ENCODE measurements at regions not wholly inside any gene's neighbourhood (a gene's known extent, or its start where the extent isn't known, plus 50 kb on each side); places are given as distances from the start of the nearest gene placed in this dataset.

DNA sequence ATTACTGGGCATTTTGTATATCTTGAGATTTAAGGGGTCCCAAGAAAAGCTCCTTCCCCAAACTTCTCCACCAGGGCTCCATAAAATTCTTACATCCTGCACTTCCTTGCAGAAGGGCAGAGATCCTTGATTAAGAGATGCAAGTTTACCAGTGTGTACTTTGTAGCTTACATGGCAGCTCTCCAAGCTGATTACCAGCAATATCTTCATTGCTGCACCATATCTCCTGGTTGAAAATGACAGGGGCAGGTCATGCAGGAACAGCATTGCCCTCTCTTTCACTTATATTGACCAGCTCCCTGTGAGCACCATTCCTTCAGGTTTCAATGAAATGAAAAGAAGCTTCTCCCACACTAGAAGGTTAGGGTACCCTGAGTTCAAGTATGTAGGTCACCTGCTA is 184.6 kb upstream of the PHYHIPL start:
- peaks cover 15% of the 10 kb centered on the region for H3K4me1 ChIP-seq (ENCODE audit: insufficient read depth, low read length)
- H3K36me3 ChIP-seq (ENCODE audit: low read depth, low read length) = no peaks in the 10 kb centered on the region
- no peak overlapping the region for H3K4me3 ChIP-seq (ENCODE audit: low read length)
- no peak overlapping the region for H3K9ac ChIP-seq (ENCODE audit: low read length)
- ChIA-PET CTCF (no interaction called here), POLR2A (ENCODE audit: unreplicated experiment) (interaction anchor here (0.6 kb wide), 1 partner anchor 264 kb away, joined by 3 read pairs; no protein-coding TSS in a partner anchor)
- intact Hi-C loops (cut with micrococcal nuclease) = no loop called here
- TF ChIP-seq CTCF (conservative IDR thresholded peaks at IDR 0.05; ENCODE audit: low read depth, low read length) (no peak), EZH2 (IDR thresholded peaks at IDR 0.05; ENCODE audit: low read length, unreplicated experiment) (no peak), EZH2phosphoT487 (IDR thresholded peaks at IDR 0.05; ENCODE audit: borderline replicate concordance, low read length) (no peak)
- no peak overlapping the region for H2AFZ ChIP-seq (ENCODE audit: low read length)
- H3K9me2 ChIP-seq (replicated peaks; ENCODE audit: low read length) = no peaks in the 10 kb centered on the region
- H3K79me2 ChIP-seq (ENCODE audit: low read length) = no peaks in the 10 kb centered on the region
- H3K4me2 ChIP-seq (ENCODE audit: low read length) = no peak overlapping the region
- no peaks in the 10 kb centered on the region for H4K20me1 ChIP-seq (ENCODE audit: low read length)
- no peaks in the 10 kb centered on the region for H3K27me3 ChIP-seq (ENCODE audit: low read length)
- no peak overlapping the region for H3K27ac ChIP-seq (ENCODE audit: low read length)
- DNase-seq (no peak), ATAC-seq (no peak)
- no peaks in the 10 kb centered on the region for H3K9me3 ChIP-seq (ENCODE audit: low read length)
- no peaks in the 10 kb centered on the region for H3F3A ChIP-seq (ENCODE audit: low read length, unreplicated experiment)
- no TSS peak for BruUV-seq (replicated peaks)

GRCh38 chr10:58992830-58993460 is 183.5 kb upstream of the PHYHIPL start:
- H3K4me3 ChIP-seq (ENCODE audit: low read length) = no peak overlapping the region
- H3F3A ChIP-seq (ENCODE audit: low read length, unreplicated experiment) = no peaks in the 10 kb centered on the region
- no peak overlapping the region for H3K4me2 ChIP-seq (ENCODE audit: low read length)
- no TSS peak for BruUV-seq (replicated peaks)
- no peak overlapping the region for H3K27ac ChIP-seq (ENCODE audit: low read length)
- ATAC-seq = no peak
- H3K36me3 ChIP-seq (ENCODE audit: low read depth, low read length) = no peaks in the 10 kb centered on the region
- peaks cover 15% of the 10 kb centered on the region for H3K4me1 ChIP-seq (ENCODE audit: insufficient read depth, low read length)
- no peak overlapping the region for H2AFZ ChIP-seq (ENCODE audit: low read length)
- intact Hi-C loops (cut with micrococcal nuclease) = no loop called here
- H3K9ac ChIP-seq (ENCODE audit: low read length) = no peak overlapping the region
- H3K27me3 ChIP-seq (ENCODE audit: low read length) = no peaks in the 10 kb centered on the region
- no peaks in the 10 kb centered on the region for H3K79me2 ChIP-seq (ENCODE audit: low read length)
- TF ChIP-seq EZH2phosphoT487 (IDR thresholded peaks at IDR 0.05; ENCODE audit: borderline replicate concordance, low read length) = no peak
- no peak for TF ChIP-seq CTCF (conservative IDR thresholded peaks at IDR 0.05; ENCODE audit: low read depth, low read length)
- no peak for TF ChIP-seq EZH2 (IDR thresholded peaks at IDR 0.05; ENCODE audit: low read length, unreplicated experiment)
- ChIA-PET POLR2A (ENCODE audit: unreplicated experiment) (no interaction called here), CTCF (no interaction called here)
- no peaks in the 10 kb centered on the region for H4K20me1 ChIP-seq (ENCODE audit: low read length)
- H3K9me2 ChIP-seq (replicated peaks; ENCODE audit: low read length) = no peaks in the 10 kb centered on the region
- no peak for DNase-seq
- H3K9me3 ChIP-seq (ENCODE audit: low read length) = no peaks in the 10 kb centered on the region

- Histone ChIP-seq H3K9me2 (replicated peaks; ENCODE audit: low read length) (no peaks in the 10 kb centered on the region), H3K9me3 (ENCODE audit: low read length) (no peaks in the 10 kb centered on the region), H3K4me1 (ENCODE audit: insufficient read depth, low read length) (peaks cover 15% of the 10 kb centered on the region), H3F3A (ENCODE audit: low read length, unreplicated experiment) (no peaks in the 10 kb centered on the region), H3K9ac (ENCODE audit: low read length) (no peak overlapping the region), H3K4me3 (ENCODE audit: low read length) (no peak overlapping the region), H3K27me3 (ENCODE audit: low read length) (no peaks in the 10 kb centered on the region), H2AFZ (ENCODE audit: low read length) (no peak overlapping the region), H3K4me2 (ENCODE audit: low read length) (0 out of 2 replicates have a peak overlapping the region, but pooled peaks have one; percentile 7), H3K36me3 (ENCODE audit: low read depth, low read length) (no peaks in the 10 kb centered on the region), H3K27ac (ENCODE audit: low read length) (no peak overlapping the region), H3K79me2 (ENCODE audit: low read length) (no peaks in the 10 kb centered on the region), H4K20me1 (ENCODE audit: low read length) (no peaks in the 10 kb centered on the region)
- no peak for ATAC-seq
- intact Hi-C loops (cut with micrococcal nuclease) = no loop called here
- ChIA-PET POLR2A (ENCODE audit: unreplicated experiment) (no interaction called here), CTCF (no interaction called here)
- no peak for TF ChIP-seq EZH2 (IDR thresholded peaks at IDR 0.05; ENCODE audit: low read length, unreplicated experiment)
- TF ChIP-seq CTCF (conservative IDR thresholded peaks at IDR 0.05; ENCODE audit: low read depth, low read length) = no peak
- TF ChIP-seq EZH2phosphoT487 (IDR thresholded peaks at IDR 0.05; ENCODE audit: borderline replicate concordance, low read length) = no peak
- DNase-seq = no peak
- BruUV-seq (replicated peaks) = no TSS peak
Observed at GRCh38 chr10:58993480-58994221, 182.8 kb upstream of the PHYHIPL start.

Data from PC-3 (cell line).